Astrocyte of the hippocampus (primary cell): ENCODE measurements at regions not wholly inside any gene's neighbourhood (a gene's known extent, or its start where the extent isn't known, plus 50 kb on each side); places are given as distances from the start of the nearest gene placed in this dataset.

ENCODE experiments used
- DNase-seq: peaks from one replicate; pipeline ENCODE4 v3.0.0; 2011; ENCODE audit warnings: low read depth, low spot score

DNA sequence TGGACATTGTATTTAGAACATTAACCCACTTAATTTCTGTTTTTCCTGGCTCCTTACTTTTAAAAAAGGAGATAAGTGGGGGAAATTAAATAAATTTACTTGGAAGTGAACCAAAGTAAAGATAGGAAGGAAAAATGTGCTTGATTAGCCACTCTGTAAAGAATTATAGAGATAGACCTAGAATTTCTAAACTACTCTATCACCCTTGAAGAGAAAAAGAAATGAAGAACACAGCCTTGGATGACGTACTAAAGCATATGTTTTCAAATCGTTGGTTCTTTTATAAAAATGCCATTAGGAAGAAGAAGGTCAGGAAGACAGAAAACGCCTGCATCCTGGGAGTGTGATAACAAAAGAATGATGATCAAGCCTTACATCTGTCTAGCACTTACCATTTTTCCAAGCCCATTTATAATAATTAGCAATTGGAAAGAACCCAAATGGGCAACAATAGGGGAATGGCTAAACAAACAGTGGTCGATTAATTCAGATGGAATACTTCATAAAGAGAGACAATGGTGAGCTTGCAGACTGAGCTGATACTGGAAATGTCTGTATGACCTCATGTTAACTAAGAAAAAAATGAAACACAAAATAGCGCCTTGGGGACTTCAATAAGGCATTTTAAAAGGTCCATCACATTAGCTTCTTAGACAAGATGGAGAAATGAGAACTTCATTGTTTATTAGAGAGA lies 81.0 kb upstream of the LRRC55 start:
- no peak for DNase-seq

DNA sequence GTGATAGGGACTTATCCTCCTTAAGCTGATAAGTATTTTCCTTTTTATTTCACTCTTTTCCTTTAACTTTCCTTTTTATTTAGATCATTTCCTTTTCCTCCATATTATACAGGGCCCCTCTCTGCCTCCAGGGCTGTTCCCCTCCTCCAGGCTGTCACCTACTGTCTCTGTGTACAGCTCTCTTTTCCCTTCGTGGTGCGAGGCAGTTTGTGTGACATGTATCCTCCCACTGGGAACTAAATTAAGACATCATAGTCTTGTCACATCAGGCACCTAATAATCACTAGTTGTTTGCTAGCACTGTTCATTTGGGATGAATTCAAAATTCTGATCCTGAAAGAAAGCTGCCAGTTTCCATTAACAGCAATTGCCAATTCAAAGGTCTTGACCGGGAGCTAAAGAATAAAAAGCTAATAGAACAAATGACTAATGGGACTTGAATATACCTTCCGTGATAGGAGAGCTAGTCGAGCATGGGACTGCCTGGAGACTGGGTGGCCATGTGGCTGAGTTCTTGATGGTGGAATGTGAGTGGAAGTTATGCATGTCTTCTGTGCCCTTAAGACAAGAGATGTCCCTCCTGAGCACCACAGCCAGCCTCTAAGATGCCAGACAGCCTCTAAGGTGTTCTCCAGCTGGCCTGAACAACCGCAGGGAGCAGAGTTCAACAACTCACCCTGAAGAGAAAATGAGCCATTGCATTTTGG lies 77.7 kb upstream of the LRRC55 start:
- DNase-seq, result no peak

DNA sequence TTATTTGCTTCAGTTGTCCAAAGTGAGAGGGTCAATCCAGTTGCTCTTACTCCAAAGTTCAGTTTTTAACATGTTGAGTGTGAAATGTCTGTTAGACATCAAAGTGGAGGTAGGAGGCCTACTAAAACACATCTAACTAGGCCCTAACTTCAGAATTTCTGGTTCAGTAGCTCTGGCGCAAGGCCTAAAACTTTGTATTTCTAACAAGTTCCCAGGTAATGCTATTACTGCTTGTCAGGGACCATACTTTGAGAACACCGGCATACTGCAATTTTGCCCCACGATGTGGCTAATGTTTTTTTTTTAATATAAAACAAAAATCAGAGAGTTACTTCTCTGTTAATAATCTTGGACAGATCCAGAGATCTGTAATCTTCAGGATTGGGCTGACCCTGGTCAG lies 72.4 kb upstream of the LRRC55 start:
- no peak for DNase-seq

DNA sequence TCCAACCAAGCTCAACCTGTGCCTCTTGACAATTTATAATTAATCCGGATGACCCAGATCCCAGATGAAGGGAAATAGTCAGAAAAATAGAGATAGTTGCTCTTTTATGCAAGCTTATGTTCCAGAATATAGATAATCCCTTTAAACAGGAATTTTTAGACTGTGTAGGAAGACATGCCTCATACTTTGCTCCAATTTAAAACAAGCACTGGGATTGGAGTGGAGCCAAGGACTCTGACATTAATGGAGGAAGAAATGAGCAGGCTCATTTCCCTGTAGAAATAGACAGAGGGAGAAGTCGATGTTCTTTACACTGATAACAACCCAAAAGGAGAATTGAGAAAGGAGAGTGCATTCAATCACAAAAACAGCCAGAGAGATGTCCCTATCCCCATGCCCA lies 70.1 kb upstream of the LRRC55 start:
- no peak for DNase-seq

DNA sequence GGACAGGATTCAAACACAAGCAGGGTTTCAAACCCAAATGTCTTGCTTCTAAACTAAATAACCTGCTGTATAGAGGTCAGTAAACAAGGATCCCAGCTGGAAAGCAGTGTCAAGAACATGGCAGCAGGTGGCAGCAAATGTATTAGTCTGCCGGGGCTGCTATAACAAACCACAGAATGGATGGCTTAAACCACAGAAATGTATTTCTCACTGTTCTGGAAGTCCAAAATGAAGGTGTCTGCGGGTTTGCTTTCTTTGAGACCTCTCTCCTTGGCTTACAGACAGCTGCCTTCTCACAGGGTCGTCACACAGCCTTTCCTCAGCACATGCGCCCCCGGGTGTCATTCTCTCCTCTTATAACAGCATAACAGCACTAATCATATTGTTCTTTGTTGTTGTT lies 65.1 kb upstream of the LRRC55 start:
- DNase-seq, result peak; percentile 68

DNA sequence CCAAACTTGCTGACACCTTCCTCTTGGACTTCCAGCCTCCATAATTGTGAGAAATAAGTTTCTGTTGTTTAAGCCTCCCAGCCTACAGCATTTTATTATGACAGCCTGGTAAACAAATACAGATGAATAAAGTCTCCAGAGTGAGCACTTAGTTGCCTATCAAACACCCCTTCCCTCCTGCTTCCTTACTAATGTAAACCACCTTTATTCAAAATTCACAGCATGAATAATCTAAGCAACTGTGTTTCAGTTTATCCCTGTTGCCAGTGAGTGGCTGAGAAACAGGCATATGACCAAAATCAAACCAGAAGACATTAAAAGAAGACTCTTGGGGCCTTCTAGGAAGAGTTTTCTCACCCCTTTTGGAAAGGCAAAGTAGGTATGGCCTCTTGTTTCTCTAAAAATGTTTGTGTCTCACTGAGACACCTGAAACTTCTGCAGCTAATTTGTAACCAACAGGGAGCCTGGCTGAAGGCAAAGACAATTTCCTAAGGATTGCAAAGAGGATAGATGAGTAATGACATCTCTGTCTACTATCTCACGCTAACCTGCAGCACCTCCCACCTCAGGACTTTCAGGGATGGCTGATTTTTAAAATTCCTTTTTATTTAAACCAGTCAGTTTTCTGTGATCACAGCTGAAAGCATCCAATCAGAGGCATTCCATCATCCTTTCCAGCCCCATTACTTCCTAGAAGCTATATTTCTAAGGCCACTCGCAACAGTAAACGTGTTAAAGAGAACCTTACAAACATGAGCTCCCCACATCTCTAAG lies 61.4 kb upstream of the LRRC55 start:
- DNase-seq, result no peak

DNA sequence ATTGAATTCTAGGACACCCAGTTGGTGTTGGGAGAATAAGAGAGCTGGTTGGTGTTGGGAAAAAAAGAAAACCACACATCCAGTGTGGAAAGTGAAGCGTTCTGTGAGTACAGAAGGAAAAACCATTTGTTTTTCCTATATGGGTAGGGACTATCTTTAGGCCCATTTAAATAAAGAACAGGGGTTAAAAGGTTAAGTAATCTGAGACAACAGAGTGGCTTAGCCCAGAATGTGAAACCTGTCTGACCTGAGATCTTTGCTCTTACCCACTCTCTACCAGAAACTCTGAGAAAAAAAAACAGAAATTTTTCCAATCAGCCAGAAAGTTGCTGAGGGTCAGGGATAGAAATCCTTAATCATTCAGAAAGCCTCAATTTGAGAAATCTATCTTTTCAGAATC lies 59.8 kb upstream of the LRRC55 start:
- DNase-seq, result no peak

DNA sequence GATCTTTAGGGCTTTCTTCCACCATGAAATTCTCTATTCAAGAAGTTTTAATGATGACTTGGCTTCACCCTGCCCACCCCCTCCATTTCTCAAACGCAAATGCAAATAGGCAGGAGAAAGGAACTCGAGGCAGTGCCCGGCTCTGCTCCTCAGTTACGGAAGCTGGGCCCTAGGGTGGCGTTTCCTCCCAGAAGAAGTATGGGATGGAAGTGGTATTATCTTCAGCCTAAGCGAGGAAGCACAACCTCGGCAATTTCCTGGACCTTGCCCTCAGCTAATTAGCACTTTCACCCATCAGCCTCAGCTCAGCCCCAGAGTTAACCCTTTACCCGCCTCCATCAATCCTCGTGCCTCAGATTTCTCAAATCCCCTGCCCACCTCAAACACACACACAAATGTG lies 58.2 kb upstream of the LRRC55 start:
- DNase-seq, result no peak

DNA sequence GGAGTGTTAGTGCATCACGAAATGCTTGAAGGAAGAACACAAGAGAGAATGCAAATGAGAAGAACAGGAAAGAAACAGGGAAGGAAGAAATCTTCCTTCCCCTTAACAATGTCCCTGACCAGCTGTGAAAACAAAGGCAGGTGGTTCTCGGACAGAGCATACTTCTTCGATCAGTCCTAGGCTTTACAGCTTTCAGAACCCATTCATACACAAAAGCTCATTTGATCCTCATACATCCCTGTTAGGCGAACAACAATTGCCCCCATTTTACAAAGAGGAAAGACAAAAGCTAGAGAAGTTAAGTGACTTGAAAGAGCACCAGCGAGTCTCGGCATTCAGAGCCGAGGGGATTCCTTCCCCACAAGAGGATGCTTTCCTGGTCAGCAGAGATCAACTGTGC lies 57.2 kb upstream of the LRRC55 start:
- DNase-seq, result no peak

DNA sequence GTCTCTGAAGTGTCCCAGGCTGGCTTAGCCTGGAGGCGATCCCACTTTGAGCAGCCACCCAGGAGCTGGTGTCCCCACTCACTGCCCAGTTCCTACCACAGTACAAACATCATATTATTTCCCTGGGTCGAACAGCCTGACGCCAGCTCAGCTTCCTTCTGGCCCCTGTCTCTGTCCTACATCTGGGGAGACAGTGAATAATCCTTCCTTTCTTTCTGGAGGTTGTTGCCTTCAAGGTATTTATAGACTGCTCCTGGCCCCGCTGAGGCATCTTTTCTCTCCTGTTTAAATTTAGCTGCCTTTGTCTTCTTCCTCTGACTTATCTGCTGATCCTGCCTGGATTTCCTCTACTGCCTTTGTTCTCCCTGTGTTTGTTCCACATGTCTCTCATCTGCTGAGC lies 56.8 kb upstream of the LRRC55 start:
- DNase-seq, result no peak

DNA sequence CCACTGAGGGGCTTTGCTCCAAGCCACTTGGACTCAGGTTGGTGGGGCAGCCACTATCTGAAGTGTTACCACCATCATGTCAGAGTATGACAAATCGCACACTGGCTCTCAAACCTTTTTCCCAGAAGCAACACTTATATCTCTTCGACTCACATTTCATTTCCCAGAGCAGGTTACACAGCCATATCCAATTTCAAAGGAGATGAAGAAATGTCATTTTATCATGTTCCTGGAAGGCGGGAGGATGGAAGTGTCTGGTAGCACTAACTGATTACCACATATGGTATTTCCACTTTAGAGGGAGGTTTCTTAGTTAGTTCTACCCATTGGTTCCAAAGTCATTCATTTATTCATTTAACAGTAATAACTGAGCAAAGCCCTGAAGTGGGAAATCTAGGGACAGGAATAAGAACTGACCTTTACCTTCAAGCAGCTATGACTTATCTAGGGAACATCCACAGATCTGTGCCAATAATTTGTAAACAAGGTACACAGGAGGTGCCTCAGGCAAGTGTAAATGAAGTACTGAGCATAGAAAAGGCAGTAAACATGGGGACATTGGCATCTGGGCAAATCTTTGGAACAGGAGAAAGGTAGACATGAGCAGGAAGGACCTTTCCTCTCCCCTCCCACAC lies 54.9 kb upstream of the LRRC55 start:
- DNase-seq, result no peak

DNA sequence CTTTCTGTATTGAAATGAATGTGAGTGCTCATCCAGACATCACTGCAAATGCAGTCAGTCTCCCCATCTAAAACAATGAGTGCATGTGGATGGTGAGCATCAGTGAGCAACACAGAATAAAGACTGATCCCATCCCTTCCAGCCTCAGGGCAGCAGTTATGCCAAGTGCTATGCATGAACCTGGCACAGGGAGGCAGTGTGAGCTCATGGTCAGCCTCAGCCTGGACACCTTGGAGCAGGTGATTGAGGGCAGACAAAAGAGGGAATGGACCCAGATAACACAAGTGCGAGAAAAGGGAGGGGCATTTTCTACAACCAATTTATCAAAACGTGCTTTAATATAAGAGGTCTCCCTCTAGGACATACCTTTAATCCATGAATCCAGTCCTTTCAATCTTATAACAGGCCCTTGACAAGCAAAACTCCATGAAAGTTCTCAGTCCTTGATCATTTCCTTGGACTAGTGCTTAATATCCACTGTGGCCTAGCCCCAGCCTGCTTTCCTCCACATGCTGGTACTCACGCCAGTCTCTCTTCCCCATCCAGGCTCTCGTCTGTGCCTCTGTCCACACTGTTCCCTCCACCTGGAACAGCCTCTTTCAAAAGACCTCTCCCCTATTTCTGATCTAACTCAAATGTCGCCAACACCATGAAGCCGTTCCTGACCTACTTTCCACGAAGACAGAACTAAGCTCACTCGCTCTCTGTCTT lies 50.5 kb upstream of the LRRC55 start:
- peak; percentile 65 for DNase-seq
